PC-9 (cell line): ENCODE measurements at regions not wholly inside any gene's neighbourhood (a gene's known extent, or its start where the extent isn't known, plus 50 kb on each side); places are given as distances from the start of the nearest gene placed in this dataset.

Source experiments
- BruUV-seq: library from RNA; stranded (reverse); fragments of 400-500 nt; replicated peaks from 2 replicates; lab custom pipeline; 2021; lab: Mats Ljungman, UMichigan
- CTCF ChIA-PET: fragments of 300-600 bp; sonication (Branson Sonifier 250); formaldehyde crosslinking; loops from one replicate; lab custom pipeline; 2022; ENCODE audit warnings: antibody characterized with exemption; lab: Charles Lee
- POLR2A ChIA-PET: fragments of 300-600 bp; sonication (Branson Sonifier 250); formaldehyde crosslinking; loops from one replicate; lab custom pipeline; 2022; ENCODE audit warnings: antibody characterized with exemption; ENCODE audit not compliant: unreplicated experiment; lab: Charles Lee
- DNase-seq, 2 experiments: peaks; one replicate each; pipeline versions ENCODE4 v3.0.0 to v3.0.0-alpha.2; 2015 to 2022; ENCODE audit warnings: mixed read lengths in 1 of 2
- H2AFZ ChIP-seq: fragments of 200-600 bp; sonication (generic); 2 replicates; pipeline ENCODE4 v1.8.1; 2017; ENCODE audit warnings: antibody characterized with exemption
- H3F3A ChIP-seq: fragments of 200-600 bp; sonication (generic); 2 replicates; pipeline ENCODE4 v1.8.1; 2017; ENCODE audit warnings: antibody characterized with exemption, mild to moderate bottlenecking, low read depth; ENCODE audit not compliant: insufficient read depth
- H3K27ac ChIP-seq: fragments of 200-600 bp; sonication (generic); 2 replicates; pipeline ENCODE4 v1.6.1; 2016; ENCODE audit warnings: mixed run types
- H3K27me3 ChIP-seq: fragments of 200-600 bp; sonication (generic); 2 replicates; pipeline ENCODE4 v1.6.1; 2016; ENCODE audit warnings: low read depth, mixed run types; ENCODE audit not compliant: insufficient read depth
- H3K36me3 ChIP-seq: fragments of 200-600 bp; sonication (generic); 2 replicates; pipeline ENCODE4 v1.6.1; 2016; ENCODE audit warnings: low read depth, mixed run types
- H3K4me1 ChIP-seq: fragments of 200-600 bp; sonication (generic); replicated peaks from 2 replicates; pipeline ENCODE4 v1.6.1; 2016; ENCODE audit warnings: mixed run types; ENCODE audit not compliant: insufficient read depth
- H3K4me2 ChIP-seq: fragments of 200-600 bp; sonication (generic); 2 replicates; pipeline ENCODE4 v1.6.1; 2017; ENCODE audit warnings: mixed run types
- H3K4me3 ChIP-seq: fragments of 200-600 bp; sonication (generic); 2 replicates; pipeline ENCODE4 v1.6.1; 2016; ENCODE audit warnings: mixed run types
- H3K79me2 ChIP-seq: fragments of 200-600 bp; sonication (generic); 2 replicates; pipeline ENCODE4 v1.6.1; 2017; ENCODE audit warnings: low read depth, mixed run types
- H3K9me2 ChIP-seq: fragments of 200-600 bp; sonication (generic); 2 replicates; pipeline ENCODE4 v1.8.1; 2017; ENCODE audit warnings: mild to moderate bottlenecking; ENCODE audit not compliant: insufficient read depth
- H3K9me3 ChIP-seq: fragments of 200-600 bp; sonication (generic); 2 replicates; pipeline ENCODE4 v1.8.1; 2016; ENCODE audit warnings: low read depth; ENCODE audit not compliant: insufficient read depth
- H4K20me1 ChIP-seq: fragments of 200-600 bp; sonication (generic); 2 replicates; pipeline ENCODE4 v1.8.1; 2017; ENCODE audit not compliant: insufficient read depth
- CTCF ChIP-seq: fragments of 200-600 bp; sonication (generic); conservative IDR thresholded peaks from 2 replicates; pipeline ENCODE4 v1.6.1; 2017; ENCODE audit warnings: mixed run types, antibody characterized with exemption, mild to moderate bottlenecking, moderate library complexity
- EZH2 ChIP-seq: fragments of 200-600 bp; sonication (generic); IDR thresholded peaks from 2 replicates; pipeline ENCODE4 v1.8.0; 2017; ENCODE audit warnings: antibody characterized with exemption, low read depth
- intact Hi-C: fragments of 100-400 bp; cut with micrococcal nuclease; formaldehyde crosslinking; loops from one replicate; pipeline ENCODE4 v1.10.0; 2022; ENCODE audit not compliant: unreplicated experiment

GRCh38 chr6:82484001-82484400 lies 120.4 kb downstream of the TPBG start:
- Histone ChIP-seq H3K9me3 (no peaks in the 10 kb centered on the region), H3K4me3 (no peak overlapping the region), H3K4me2 (no peak overlapping the region), H4K20me1 (no peaks in the 10 kb centered on the region), H2AFZ (no peak overlapping the region), H3K36me3 (no peaks in the 10 kb centered on the region), H3K4me1 (no peaks in the 10 kb centered on the region), H3K9me2 (no peaks in the 10 kb centered on the region), H3K79me2 (no peaks in the 10 kb centered on the region), H3K27ac (no peak overlapping the region), H3K27me3 (no peaks in the 10 kb centered on the region), H3F3A (no peaks in the 10 kb centered on the region)
- no peak for DNase-seq
- ChIA-PET CTCF (no interaction called here), POLR2A (no interaction called here)
- TF ChIP-seq EZH2 (no peak), CTCF (no peak)
- intact Hi-C loops: no loop called here
- BruUV-seq: no TSS peak

DNA sequence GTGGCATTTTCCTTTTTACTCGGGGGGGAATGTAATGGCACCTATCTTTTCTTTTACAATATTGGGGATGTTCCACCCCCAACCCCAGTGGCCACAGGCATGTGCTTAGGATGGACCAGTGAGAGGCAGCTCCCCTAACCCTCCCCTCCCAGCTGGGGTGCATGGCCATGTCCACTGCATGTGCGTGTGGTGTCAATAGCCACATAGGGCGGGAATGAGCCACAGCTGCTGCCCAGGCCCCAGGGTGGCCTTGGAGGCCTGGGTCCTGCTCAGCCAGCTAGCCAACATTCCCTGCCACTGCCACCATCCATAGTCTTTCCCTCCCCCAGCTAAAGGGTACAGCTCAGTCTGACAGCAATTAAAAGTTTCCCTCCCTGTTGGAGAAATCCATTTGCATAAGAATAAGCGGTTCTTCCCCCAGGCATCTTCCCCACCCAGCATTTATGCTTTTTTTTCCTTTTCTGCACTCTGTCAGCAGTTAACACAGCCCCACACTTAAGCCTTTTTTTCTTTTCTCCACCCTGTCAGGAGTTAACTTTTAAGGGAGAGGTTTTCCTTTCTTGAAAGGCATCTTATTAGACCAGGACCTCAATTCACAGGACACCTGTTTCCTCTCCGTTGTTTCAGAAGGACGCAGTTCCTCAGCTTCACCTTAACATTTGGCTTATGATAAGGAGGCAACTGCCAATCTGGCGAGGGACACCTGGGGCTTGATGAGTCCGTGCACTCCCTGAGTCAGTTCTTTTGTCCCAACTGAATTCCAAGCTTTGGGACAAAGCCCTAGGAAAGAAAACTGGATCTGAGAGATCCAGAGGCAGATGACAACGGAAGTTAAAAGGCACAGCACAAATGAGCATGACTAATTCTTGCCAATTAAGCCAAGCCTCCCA lies 121.4 kb downstream of the TPBG start:
- H3K4me1 ChIP-seq: no peaks in the 10 kb centered on the region
- no peaks in the 10 kb centered on the region for H3F3A ChIP-seq
- no peaks in the 10 kb centered on the region for H3K79me2 ChIP-seq
- BruUV-seq: no TSS peak
- H3K4me2 ChIP-seq: no peak overlapping the region
- no peak overlapping the region for H3K4me3 ChIP-seq
- H4K20me1 ChIP-seq: no peaks in the 10 kb centered on the region
- H3K9me2 ChIP-seq: no peaks in the 10 kb centered on the region
- H2AFZ ChIP-seq: no peak overlapping the region
- ChIA-PET CTCF (no interaction called here), POLR2A (no interaction called here)
- intact Hi-C loops: no loop called here
- H3K27me3 ChIP-seq: no peaks in the 10 kb centered on the region
- H3K36me3 ChIP-seq: no peaks in the 10 kb centered on the region
- no peaks in the 10 kb centered on the region for H3K9me3 ChIP-seq
- H3K27ac ChIP-seq: no peak overlapping the region
- no peak for DNase-seq
- TF ChIP-seq CTCF (no peak), EZH2 (no peak)

GRCh38 chr6:82487895-82488294 lies 124.3 kb downstream of the TPBG start:
- no peaks in the 10 kb centered on the region for H3F3A ChIP-seq
- no peak overlapping the region for H3K4me2 ChIP-seq
- no peaks in the 10 kb centered on the region for H3K79me2 ChIP-seq
- no peaks in the 10 kb centered on the region for H3K4me1 ChIP-seq
- no peaks in the 10 kb centered on the region for H4K20me1 ChIP-seq
- ChIA-PET POLR2A (no interaction called here), CTCF (no interaction called here)
- H3K27me3 ChIP-seq: no peaks in the 10 kb centered on the region
- no peak for TF ChIP-seq EZH2
- no peak for TF ChIP-seq CTCF
- H3K9me3 ChIP-seq: no peaks in the 10 kb centered on the region
- H3K27ac ChIP-seq: no peak overlapping the region
- DNase-seq: no peak
- no peak overlapping the region for H3K4me3 ChIP-seq
- no TSS peak for BruUV-seq
- H2AFZ ChIP-seq: no peak overlapping the region
- intact Hi-C loops: no loop called here
- no peaks in the 10 kb centered on the region for H3K9me2 ChIP-seq
- H3K36me3 ChIP-seq: no peaks in the 10 kb centered on the region
